ENCODE measurements at regions not wholly inside any gene's neighbourhood (a gene's known extent, or its start where the extent isn't known, plus 50 kb on each side); places are given as distances from the start of the nearest gene placed in this dataset.
A peak's percentile ranks its signal among the peaks of the same experiment; 100 is the strongest.
"Not testable (repeated sequence)": the region's sequence is repeated elsewhere in the genome, so short reads cannot be mapped to it uniquely, and the experiment has no call there.

DNA sequence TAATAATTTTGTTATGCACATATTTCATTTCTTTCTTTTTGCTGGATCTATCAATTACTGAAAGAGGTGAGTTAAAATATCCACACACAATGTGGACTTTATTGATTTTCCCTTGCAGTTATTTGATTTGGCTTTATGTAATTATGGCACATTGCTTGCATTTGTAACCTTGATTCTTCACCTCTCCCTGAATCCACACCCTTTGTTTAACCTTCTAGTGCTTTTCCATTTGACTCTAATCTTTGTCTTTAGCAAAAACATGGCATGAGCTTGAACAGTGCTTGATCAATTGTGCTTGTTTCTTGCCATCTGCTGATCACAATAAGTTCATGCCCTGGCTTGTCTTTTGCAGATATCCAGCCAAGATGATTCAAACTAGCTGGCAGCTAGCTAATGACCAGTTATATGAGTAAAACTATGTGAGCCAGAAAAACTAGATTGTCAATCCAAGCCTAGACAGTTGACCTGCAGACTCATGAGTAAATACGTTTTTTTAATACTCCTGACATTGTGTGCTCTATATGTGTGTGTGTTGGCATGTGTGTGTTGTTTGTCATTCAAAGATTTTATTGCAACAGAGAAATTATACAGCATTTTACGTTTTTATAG is 899.2 kb downstream of the NCAM2 start:
- Mint-ChIP-seq H3K27ac (0 out of 2 replicates have a peak overlapping the region, but pooled peaks have one; percentile 9), H3K4me1 (ENCODE audit: low read depth) (peaks cover 25% of the 10 kb centered on the region), H3K9me3 (peaks cover 5% of the 10 kb centered on the region; the same call in 1 of the 2 replicates), H3K4me3 (no peak overlapping the region), H3K36me3 (ENCODE audit: low read depth) (no peaks in the 10 kb centered on the region), H3K27me3 (ENCODE audit: insufficient read depth) (no peaks in the 10 kb centered on the region)
- DNase-seq = peak; percentile 18
- TF ChIP-seq, protein P1, sequence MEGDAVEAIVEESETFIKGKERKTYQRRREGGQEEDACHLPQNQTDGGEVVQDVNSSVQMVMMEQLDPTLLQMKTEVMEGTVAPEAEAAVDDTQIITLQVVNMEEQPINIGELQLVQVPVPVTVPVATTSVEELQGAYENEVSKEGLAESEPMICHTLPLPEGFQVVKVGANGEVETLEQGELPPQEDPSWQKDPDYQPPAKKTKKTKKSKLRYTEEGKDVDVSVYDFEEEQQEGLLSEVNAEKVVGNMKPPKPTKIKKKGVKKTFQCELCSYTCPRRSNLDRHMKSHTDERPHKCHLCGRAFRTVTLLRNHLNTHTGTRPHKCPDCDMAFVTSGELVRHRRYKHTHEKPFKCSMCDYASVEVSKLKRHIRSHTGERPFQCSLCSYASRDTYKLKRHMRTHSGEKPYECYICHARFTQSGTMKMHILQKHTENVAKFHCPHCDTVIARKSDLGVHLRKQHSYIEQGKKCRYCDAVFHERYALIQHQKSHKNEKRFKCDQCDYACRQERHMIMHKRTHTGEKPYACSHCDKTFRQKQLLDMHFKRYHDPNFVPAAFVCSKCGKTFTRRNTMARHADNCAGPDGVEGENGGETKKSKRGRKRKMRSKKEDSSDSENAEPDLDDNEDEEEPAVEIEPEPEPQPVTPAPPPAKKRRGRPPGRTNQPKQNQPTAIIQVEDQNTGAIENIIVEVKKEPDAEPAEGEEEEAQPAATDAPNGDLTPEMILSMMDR (IDR thresholded peaks at IDR 0.05) = no peak

DNA sequence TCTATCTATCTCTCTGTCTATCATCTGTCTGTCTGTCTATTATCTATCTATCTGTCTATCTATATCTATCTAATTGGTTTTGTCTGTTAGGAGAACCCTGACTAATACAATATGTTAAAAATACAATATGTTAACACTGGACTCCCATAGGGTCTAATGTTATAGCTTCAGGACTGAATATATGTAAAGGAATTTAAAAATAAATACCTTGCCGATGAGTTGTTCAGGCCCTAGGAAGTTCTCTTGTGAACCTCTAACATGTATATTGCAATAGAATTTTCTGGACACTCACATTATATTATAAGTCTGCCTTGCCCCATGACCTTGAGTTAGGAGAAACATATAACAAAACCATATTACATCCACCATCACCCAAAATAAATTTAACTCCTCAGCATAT is 900.6 kb downstream of the NCAM2 start:
- Mint-ChIP-seq H3K9me3 (peaks cover 9% of the 10 kb centered on the region), H3K27me3 (ENCODE audit: insufficient read depth) (no peaks in the 10 kb centered on the region), H3K27ac (peak overlapping the region; percentile 1; the same call in 1 of the 2 replicates), H3K4me3 (no peak overlapping the region; the same call in 1 of the 2 replicates), H3K4me1 (ENCODE audit: low read depth) (peaks cover 25% of the 10 kb centered on the region), H3K36me3 (ENCODE audit: low read depth) (no peaks in the 10 kb centered on the region)
- TF ChIP-seq, protein P1 (IDR thresholded peaks at IDR 0.05) = no peak
- DNase-seq = no peak

DNA sequence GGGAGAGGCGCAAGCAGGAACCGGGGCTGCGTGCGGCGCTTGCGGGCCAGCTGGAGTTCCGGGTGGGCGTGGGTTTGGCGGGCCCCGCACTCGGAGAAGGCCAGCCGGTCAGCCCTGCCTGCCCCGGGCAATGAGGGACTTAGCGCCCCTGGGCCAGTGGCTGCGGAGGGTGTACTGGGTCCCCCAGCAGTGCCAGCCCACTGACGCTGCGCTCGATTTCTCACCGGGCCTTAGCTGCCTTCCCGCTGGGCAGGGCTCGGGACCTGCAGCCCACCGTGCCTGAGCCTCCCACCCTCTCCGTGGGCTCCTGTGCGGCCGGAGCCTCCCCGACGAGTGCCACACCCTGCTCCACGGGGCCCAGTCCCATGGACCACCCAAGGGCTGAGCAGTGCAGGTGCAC is 904.2 kb downstream of the NCAM2 start:
- not testable (repeated sequence) for H3K27ac Mint-ChIP-seq; H3K27me3 Mint-ChIP-seq (ENCODE audit: insufficient read depth); H3K4me3 Mint-ChIP-seq; DNase-seq; H3K9me3 Mint-ChIP-seq; H3K36me3 Mint-ChIP-seq (ENCODE audit: low read depth)
- peaks cover 36% of the 10 kb centered on the region for H3K4me1 Mint-ChIP-seq (ENCODE audit: low read depth)

DNA sequence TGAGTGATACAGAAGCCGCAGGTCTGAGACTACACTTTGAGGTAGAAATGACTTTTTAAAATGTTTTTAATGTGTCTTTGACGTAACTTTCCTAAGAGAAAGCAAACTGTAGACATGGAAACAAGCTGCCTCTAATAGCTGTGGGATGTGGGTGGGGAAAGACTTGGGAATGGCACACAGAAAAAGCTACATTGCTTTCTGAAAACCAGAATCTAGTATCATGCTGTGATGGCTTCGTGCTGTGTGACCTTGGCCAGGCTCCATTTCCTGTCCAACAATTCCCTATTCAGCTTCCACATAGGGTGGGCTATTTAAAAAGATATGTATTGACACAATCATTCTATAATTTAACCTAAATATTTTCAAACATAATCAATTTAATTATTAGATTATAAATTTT is 909.1 kb downstream of the NCAM2 start:
- Mint-ChIP-seq H3K27me3 (ENCODE audit: insufficient read depth) (no peaks in the 10 kb centered on the region), H3K9me3 (peaks cover 15% of the 10 kb centered on the region; the same call in 1 of the 2 replicates), H3K4me3 (peak overlapping the region; percentile 71; the same call in 1 of the 2 replicates), H3K36me3 (ENCODE audit: low read depth) (peaks cover 13% of the 10 kb centered on the region), H3K27ac (peak overlapping the region; percentile 70; the same call in 1 of the 2 replicates), H3K4me1 (ENCODE audit: low read depth) (peaks cover 34% of the 10 kb centered on the region)
- TF ChIP-seq, protein P1 (IDR thresholded peaks at IDR 0.05) = no peak
- DNase-seq = no peak

DNA sequence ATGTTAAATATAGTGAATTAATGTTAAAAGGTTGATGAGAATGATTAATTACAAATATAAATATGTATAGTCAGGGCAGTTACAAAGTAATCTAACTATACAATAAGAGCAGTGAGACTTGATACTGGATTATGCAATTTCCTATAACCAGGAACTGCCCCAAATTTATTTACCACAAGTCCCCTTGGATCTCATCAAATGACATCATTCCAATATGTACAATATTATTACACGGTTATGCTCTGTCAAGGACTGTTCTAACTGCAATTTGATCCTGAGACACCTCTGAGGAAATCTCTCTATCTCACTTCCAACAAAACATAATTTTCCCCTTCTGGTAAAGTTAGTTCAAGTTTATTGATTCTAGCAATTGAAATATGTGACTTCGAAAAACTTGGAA is 917.6 kb downstream of the NCAM2 start:
- Mint-ChIP-seq H3K4me1 (ENCODE audit: low read depth) (peaks cover 11% of the 10 kb centered on the region; the same call in 1 of the 2 replicates), H3K36me3 (ENCODE audit: low read depth) (no peaks in the 10 kb centered on the region), H3K27me3 (ENCODE audit: insufficient read depth) (peaks cover 5% of the 10 kb centered on the region; the same call in 1 of the 2 replicates), H3K9me3 (no peaks in the 10 kb centered on the region), H3K4me3 (no peak overlapping the region), H3K27ac (no peak overlapping the region)
- TF ChIP-seq, protein P1 (IDR thresholded peaks at IDR 0.05) = no peak
- no peak for DNase-seq

DNA sequence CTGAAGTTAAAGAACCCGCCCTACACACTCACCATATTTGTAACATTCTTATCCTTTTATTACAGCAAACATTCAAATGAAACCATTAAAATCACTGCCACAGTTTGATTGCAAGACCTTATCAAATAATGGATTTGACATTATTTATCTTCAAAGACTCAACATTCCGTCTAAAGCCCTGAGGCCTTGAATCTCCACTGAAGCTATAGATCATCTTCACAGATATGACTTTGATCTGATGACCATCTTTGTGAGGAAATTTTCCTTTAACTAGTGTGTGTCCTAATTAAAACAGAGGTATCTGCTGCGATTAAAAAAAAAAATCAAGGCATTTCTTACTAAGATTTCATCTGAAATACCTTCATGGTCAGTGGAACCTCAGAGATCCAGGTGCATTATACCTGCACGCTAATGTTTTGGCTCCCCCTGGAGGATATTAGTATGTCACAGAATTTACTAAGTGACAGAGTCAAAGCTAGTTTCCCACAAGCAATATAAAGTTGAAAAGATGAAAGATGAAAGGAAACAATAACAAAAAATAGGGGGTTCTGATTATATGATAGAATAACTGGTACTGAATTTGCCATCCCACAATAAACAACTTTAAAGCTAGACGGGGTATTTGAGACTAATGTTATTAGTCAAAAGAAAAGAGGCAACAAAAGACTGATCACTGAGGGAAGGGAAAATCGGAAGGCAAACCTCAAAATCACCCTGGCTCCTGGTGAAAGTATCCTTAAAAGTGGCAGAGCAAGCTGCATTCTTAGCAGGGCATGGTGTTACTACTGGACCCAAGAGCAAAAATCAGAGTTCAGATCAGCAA is 923.4 kb downstream of the NCAM2 start:
- DNase-seq = no peak
- Mint-ChIP-seq H3K9me3 (no peaks in the 10 kb centered on the region), H3K27ac (no peak overlapping the region; the same call in 1 of the 2 replicates), H3K36me3 (ENCODE audit: low read depth) (no peaks in the 10 kb centered on the region), H3K4me1 (ENCODE audit: low read depth) (peaks cover 25% of the 10 kb centered on the region), H3K4me3 (peak overlapping the region; percentile 68; the same call in 1 of the 2 replicates), H3K27me3 (ENCODE audit: insufficient read depth) (no peaks in the 10 kb centered on the region)
- TF ChIP-seq, protein P1 (IDR thresholded peaks at IDR 0.05) = peak; percentile 90
